ENCODE measurements at regions not wholly inside any gene's neighbourhood (a gene's known extent, or its start where the extent isn't known, plus 50 kb on each side); places are given as distances from the start of the nearest gene placed in this dataset.

- intact Hi-C loops (cut with DNase I): no loop called here
- TF ChIP-seq POLR2A (IDR thresholded peaks at IDR 0.05) (no peak), POLR2AphosphoS5 (IDR thresholded peaks at IDR 0.05) (no peak), EP300 (IDR thresholded peaks at IDR 0.05) (no peak), CTCF (IDR thresholded peaks at IDR 0.05) (no peak)
- no peak overlapping the region for H3K4me3 ChIP-seq
- no peaks in the 10 kb centered on the region for H3K36me3 ChIP-seq
- 96% methylated on average over 8 of the region's 8 CpGs for WGBS, 2 donors
- H3K4me1 ChIP-seq: peaks cover 0 to 56% (median 42%) of the 10 kb centered on the region in 4 donors
- H3K9me3 ChIP-seq: no peaks in the 10 kb centered on the region
- H3K27ac ChIP-seq: peak overlapping the region in 3 of 4 donors; percentile 40 to 72 (median 68)
- no peak for DNase-seq
- H3K27me3 ChIP-seq: no peaks in the 10 kb centered on the region
Measured at GRCh38 chr6:56739836-56740815, 97.4 kb upstream of the DST start.

GRCh38 chr6:56736804-56737203, 94.1 kb upstream of the DST start:
- H3K9me3 ChIP-seq: no peaks in the 10 kb centered on the region
- no peaks in the 10 kb centered on the region for H3K36me3 ChIP-seq
- WGBS, 2 donors: 92 to 94% methylated on average over 4 of the region's 4 CpGs
- intact Hi-C loops (cut with DNase I): no loop called here
- TF ChIP-seq POLR2A (IDR thresholded peaks at IDR 0.05) (no peak), CTCF (IDR thresholded peaks at IDR 0.05) (no peak), EP300 (IDR thresholded peaks at IDR 0.05) (no peak), POLR2AphosphoS5 (IDR thresholded peaks at IDR 0.05) (no peak)
- peaks cover 0 to 61% (median 46%) of the 10 kb centered on the region in 4 donors for H3K4me1 ChIP-seq
- no peak overlapping the region for H3K4me3 ChIP-seq
- no peak for DNase-seq
- no peaks in the 10 kb centered on the region for H3K27me3 ChIP-seq
- H3K27ac ChIP-seq: no peak overlapping the region

GRCh38 chr6:56734335-56734734, 91.6 kb upstream of the DST start:
- Histone ChIP-seq H3K4me3 (no peak overlapping the region), H3K4me1 (peaks cover 0 to 60% (median 44%) of the 10 kb centered on the region in 4 donors), H3K27ac (peak overlapping the region in 2 of 4 donors; percentile 66 to 75), H3K9me3 (no peaks in the 10 kb centered on the region), H3K36me3 (no peaks in the 10 kb centered on the region), H3K27me3 (no peaks in the 10 kb centered on the region)
- TF ChIP-seq CTCF (IDR thresholded peaks at IDR 0.05) (no peak), EP300 (IDR thresholded peaks at IDR 0.05) (no peak), POLR2A (IDR thresholded peaks at IDR 0.05) (no peak), POLR2AphosphoS5 (IDR thresholded peaks at IDR 0.05) (no peak)
- intact Hi-C loops (cut with DNase I): no loop called here
- DNase-seq: no peak
- 66 to 76% methylated on average over 2 of the region's 2 CpGs for WGBS, 2 donors

GRCh38 chr6:56733211-56733697, 90.6 kb upstream of the DST start:
- peaks cover 0 to 63% (median 51%) of the 10 kb centered on the region in 4 donors for H3K4me1 ChIP-seq
- H3K27ac ChIP-seq: peak overlapping the region in 3 of 4 donors; percentile 66 to 75 (median 70)
- TF ChIP-seq EP300 (IDR thresholded peaks at IDR 0.05): no peak
- TF ChIP-seq POLR2AphosphoS5 (IDR thresholded peaks at IDR 0.05): no peak
- TF ChIP-seq CTCF (IDR thresholded peaks at IDR 0.05): no peak
- TF ChIP-seq POLR2A (IDR thresholded peaks at IDR 0.05): no peak
- DNase-seq: no peak
- WGBS, 2 donors: 92 to 94% methylated on average over 1 of the region's 1 CpG
- no peak overlapping the region for H3K4me3 ChIP-seq
- intact Hi-C loops (cut with DNase I): no loop called here
- H3K9me3 ChIP-seq: no peaks in the 10 kb centered on the region
- no peaks in the 10 kb centered on the region for H3K27me3 ChIP-seq
- H3K36me3 ChIP-seq: no peaks in the 10 kb centered on the region
